Progenitor cell of endocrine pancreas (in vitro differentiated cells): ENCODE measurements at regions not wholly inside any gene's neighbourhood (a gene's known extent, or its start where the extent isn't known, plus 50 kb on each side); places are given as distances from the start of the nearest gene placed in this dataset.

Experiments
- DNase-seq: peaks from one replicate; pipeline ENCODE4 v3.0.0; 2021; ENCODE audit warnings: low spot score; ENCODE audit not compliant: unreplicated experiment
- H3K27ac Mint-ChIP-seq: 2 replicates; pipeline ENCODE4 v1.8.0; 2021; ENCODE audit warnings: mild to moderate bottlenecking, moderate library complexity, mixed read lengths
- H3K27me3 Mint-ChIP-seq: 2 replicates; pipeline ENCODE4 v1.8.0; 2021; ENCODE audit warnings: mixed read lengths
- H3K36me3 Mint-ChIP-seq: 2 replicates; pipeline ENCODE4 v1.8.0; 2022; ENCODE audit warnings: mixed read lengths; ENCODE audit not compliant: insufficient read depth
- H3K4me1 Mint-ChIP-seq: 2 replicates; pipeline ENCODE4 v1.8.0; 2021; ENCODE audit warnings: low read depth, mixed read lengths
- H3K4me3 Mint-ChIP-seq: 2 replicates; pipeline ENCODE4 v1.8.0; 2021; ENCODE audit warnings: low read depth, mild to moderate bottlenecking, moderate library complexity, mixed read lengths
- H3K9me3 Mint-ChIP-seq: 2 replicates; pipeline ENCODE4 v1.8.0; 2021; ENCODE audit warnings: low read depth, mixed read lengths
- CTCF ChIP-seq: fragments of 200-600 bp; sonication (generic); IDR thresholded peaks from one replicate; pipeline ENCODE4 v1.5.0; 2021; ENCODE audit warnings: antibody characterized with exemption, mild to moderate bottlenecking; ENCODE audit not compliant: unreplicated experiment

- Mint-ChIP-seq H3K27me3 (no peaks in the 10 kb centered on the region), H3K36me3 (peaks cover 2% of the 10 kb centered on the region), H3K27ac (no peak overlapping the region), H3K9me3 (peaks cover 35% of the 10 kb centered on the region), H3K4me1 (peaks cover under 1% of the 10 kb centered on the region), H3K4me3 (no peak overlapping the region)
- DNase-seq: no peak
- no peak for TF ChIP-seq CTCF
Measured at GRCh38 chr4:149095001-149095400, 652.8 kb upstream of the NR3C2 start.

- no peaks in the 10 kb centered on the region for H3K4me1 Mint-ChIP-seq
- no peaks in the 10 kb centered on the region for H3K27me3 Mint-ChIP-seq
- DNase-seq: no peak
- H3K36me3 Mint-ChIP-seq: no peaks in the 10 kb centered on the region
- no peak overlapping the region for H3K27ac Mint-ChIP-seq
- TF ChIP-seq CTCF: no peak
- no peak overlapping the region for H3K4me3 Mint-ChIP-seq
- no peaks in the 10 kb centered on the region for H3K9me3 Mint-ChIP-seq
Measured at GRCh38 chr4:149084144-149084543, 641.9 kb upstream of the NR3C2 start.

GRCh38 chr4:149077181-149077580 lies 635.0 kb upstream of the NR3C2 start:
- no peak overlapping the region for H3K27ac Mint-ChIP-seq
- H3K9me3 Mint-ChIP-seq: no peaks in the 10 kb centered on the region
- no peak for DNase-seq
- no peak for TF ChIP-seq CTCF
- H3K4me1 Mint-ChIP-seq: no peaks in the 10 kb centered on the region
- no peaks in the 10 kb centered on the region for H3K27me3 Mint-ChIP-seq
- no peak overlapping the region for H3K4me3 Mint-ChIP-seq
- H3K36me3 Mint-ChIP-seq: no peaks in the 10 kb centered on the region

GRCh38 chr4:149076401-149076800 lies 634.2 kb upstream of the NR3C2 start:
- no peaks in the 10 kb centered on the region for H3K4me1 Mint-ChIP-seq
- H3K27ac Mint-ChIP-seq: no peak overlapping the region
- H3K9me3 Mint-ChIP-seq: no peaks in the 10 kb centered on the region
- no peak overlapping the region for H3K4me3 Mint-ChIP-seq
- DNase-seq: no peak
- TF ChIP-seq CTCF: no peak
- H3K27me3 Mint-ChIP-seq: no peaks in the 10 kb centered on the region
- no peaks in the 10 kb centered on the region for H3K36me3 Mint-ChIP-seq

GRCh38 chr4:149072384-149072783 lies 630.2 kb upstream of the NR3C2 start:
- no peaks in the 10 kb centered on the region for H3K27me3 Mint-ChIP-seq
- no peaks in the 10 kb centered on the region for H3K4me1 Mint-ChIP-seq
- no peaks in the 10 kb centered on the region for H3K36me3 Mint-ChIP-seq
- peaks cover 8% of the 10 kb centered on the region for H3K9me3 Mint-ChIP-seq
- H3K27ac Mint-ChIP-seq: no peak overlapping the region
- no peak for TF ChIP-seq CTCF
- no peak overlapping the region for H3K4me3 Mint-ChIP-seq
- DNase-seq: no peak
